ENCODE measurements at regions not wholly inside any gene's neighbourhood (a gene's known extent, or its start where the extent isn't known, plus 50 kb on each side); places are given as distances from the start of the nearest gene placed in this dataset.

- no peak for TF ChIP-seq CTCF (IDR thresholded peaks at IDR 0.05)
- no peak for TF ChIP-seq REST (IDR thresholded peaks at IDR 0.05)
- TF ChIP-seq RFX5 (IDR thresholded peaks at IDR 0.05) = no peak
- no peak for TF ChIP-seq POLR2A (IDR thresholded peaks at IDR 0.05; ENCODE audit: low read length)
- TF ChIP-seq SMC3 (IDR thresholded peaks at IDR 0.05) = no peak
- no peak for TF ChIP-seq RNF2 (IDR thresholded peaks at IDR 0.05; ENCODE audit: borderline replicate concordance, low read depth)
- no peak for TF ChIP-seq KDM1A (IDR thresholded peaks at IDR 0.05; ENCODE audit: low read depth)
- TF ChIP-seq EP300 (IDR thresholded peaks at IDR 0.05) = no peak
Measured at GRCh38 chr7:136104269-136104603, 127.1 kb upstream of the MTPN start.
